Tibial artery (tissue), 4 donors: ENCODE measurements at regions not wholly inside any gene's neighbourhood (a gene's known extent, or its start where the extent isn't known, plus 50 kb on each side); places are given as distances from the start of the nearest gene placed in this dataset.

Experiments used
- DNase-seq, 2 donors: peaks; one replicate each; pipeline ENCODE4 v3.0.0-alpha.2; 2019
- H3K27ac ChIP-seq, 2 donors: fragments of 200-600 bp; sonication (generic) in 1 of 2; 1 replicate in 1 of 2; 2 replicates in 1 of 2; pipeline ENCODE4 v1.5.1; 2018 to 2019; ENCODE audit warnings: mild to moderate bottlenecking in 1 of 2
- H3K27me3 ChIP-seq, 2 donors: fragments of 200-600 bp; sonication (generic) in 1 of 2; one replicate each; pipeline versions ENCODE4 v1.5.1 to v1.6.0; 2016 to 2019
- H3K36me3 ChIP-seq, 3 donors: fragments of 200-600 bp; sonication (generic) in 2 of 3; one replicate each; pipeline ENCODE4 v1.5.1; 2016 to 2019; ENCODE audit warnings: mild to moderate bottlenecking in 2 of 3
- H3K4me1 ChIP-seq, 4 donors: fragments of 200-600 bp; sonication (generic) in 2 of 4; 1 replicate in 3 of 4; 2 replicates in 1 of 4; pipeline ENCODE4 v1.5.1; 2016 to 2019
- H3K4me3 ChIP-seq, 2 donors: fragments of 200-600 bp; sonication (generic) in 1 of 2; 1 replicate in 1 of 2; 2 replicates in 1 of 2; pipeline ENCODE4 v1.5.1; 2018 to 2019; ENCODE audit warnings: mild to moderate bottlenecking in 2 of 2
- H3K9me3 ChIP-seq, 3 donors: fragments of 200-600 bp; sonication (generic) in 1 of 3; one replicate each; pipeline ENCODE4 v1.5.1; 2016 to 2019
- CTCF ChIP-seq, 2 experiments: fragments of 200-600 bp in 1 of 2; fragments of 450-650 bp in 1 of 2; IDR thresholded peaks; one replicate each; pipeline ENCODE4 v1.5.1; 2017 to 2019; ENCODE audit warnings: antibody characterized with exemption in 2 of 2, mild to moderate bottlenecking in 1 of 2, moderate library complexity in 1 of 2
- intact Hi-C: fragments of 100-400 bp; cut with DNase I; formaldehyde crosslinking; loops from one replicate; pipeline ENCODE4 v1.15.0; 2023; ENCODE audit warnings: low total_unique reads

- H3K36me3 ChIP-seq: no peaks in the 10 kb centered on the region
- H3K4me1 ChIP-seq: no peaks in the 10 kb centered on the region
- TF ChIP-seq CTCF (IDR thresholded peaks at IDR 0.05): no peak
- no peak for DNase-seq
- no peak overlapping the region for H3K4me3 ChIP-seq
- intact Hi-C loops: no loop called here
- H3K9me3 ChIP-seq: no peaks in the 10 kb centered on the region
- no peaks in the 10 kb centered on the region for H3K27me3 ChIP-seq
- no peak overlapping the region for H3K27ac ChIP-seq
Measured at GRCh38 chr18:55751476-55751875, 163.5 kb upstream of the TCF4 start.

GRCh38 chr18:55748227-55748738 is 160.3 kb upstream of the TCF4 start:
- Histone ChIP-seq H3K4me1 (no peaks in the 10 kb centered on the region), H3K9me3 (no peaks in the 10 kb centered on the region), H3K4me3 (no peak overlapping the region), H3K36me3 (no peaks in the 10 kb centered on the region), H3K27me3 (no peaks in the 10 kb centered on the region), H3K27ac (no peak overlapping the region)
- no peak for TF ChIP-seq CTCF (IDR thresholded peaks at IDR 0.05)
- DNase-seq: no peak
- intact Hi-C loops: loop anchor here (5.0 kb wide), 1 partner anchor 1496 kb away; no protein-coding TSS in a partner anchor

GRCh38 chr18:55744206-55744605 is 156.2 kb upstream of the TCF4 start:
- Histone ChIP-seq H3K4me1 (no peaks in the 10 kb centered on the region), H3K4me3 (no peak overlapping the region), H3K27me3 (no peaks in the 10 kb centered on the region), H3K27ac (no peak overlapping the region), H3K36me3 (no peaks in the 10 kb centered on the region), H3K9me3 (no peaks in the 10 kb centered on the region)
- no peak for TF ChIP-seq CTCF (IDR thresholded peaks at IDR 0.05)
- intact Hi-C loops: no loop called here
- DNase-seq: no peak

- intact Hi-C loops: no loop called here
- TF ChIP-seq CTCF (IDR thresholded peaks at IDR 0.05): no peak
Measured at GRCh38 chr18:55743736-55744135, 155.7 kb upstream of the TCF4 start.

GRCh38 chr18:55743133-55743532 is 155.1 kb upstream of the TCF4 start:
- H3K36me3 ChIP-seq: no peaks in the 10 kb centered on the region
- H3K4me1 ChIP-seq: no peaks in the 10 kb centered on the region
- intact Hi-C loops: no loop called here
- no peak overlapping the region for H3K4me3 ChIP-seq
- H3K9me3 ChIP-seq: no peaks in the 10 kb centered on the region
- no peaks in the 10 kb centered on the region for H3K27me3 ChIP-seq
- TF ChIP-seq CTCF (IDR thresholded peaks at IDR 0.05): no peak
- DNase-seq: no peak
- no peak overlapping the region for H3K27ac ChIP-seq

More at GRCh38 chr18:55743736-55744135, 155.7 kb upstream of the TCF4 start:
- Histone ChIP-seq H3K27ac (no peak overlapping the region), H3K4me3 (no peak overlapping the region), H3K9me3 (no peaks in the 10 kb centered on the region), H3K27me3 (no peaks in the 10 kb centered on the region), H3K36me3 (no peaks in the 10 kb centered on the region), H3K4me1 (no peaks in the 10 kb centered on the region)
- no peak for DNase-seq

- DNase-seq: no peak
- H3K36me3 ChIP-seq: no peaks in the 10 kb centered on the region
- no peaks in the 10 kb centered on the region for H3K4me1 ChIP-seq
- H3K4me3 ChIP-seq: no peak overlapping the region
- TF ChIP-seq CTCF (IDR thresholded peaks at IDR 0.05): no peak
- no peaks in the 10 kb centered on the region for H3K9me3 ChIP-seq
- intact Hi-C loops: no loop called here
- H3K27ac ChIP-seq: no peak overlapping the region
- no peaks in the 10 kb centered on the region for H3K27me3 ChIP-seq
Measured at GRCh38 chr18:55739488-55739887, 151.5 kb upstream of the TCF4 start.
